ENCODE measurements at regions not wholly inside any gene's neighbourhood (a gene's known extent, or its start where the extent isn't known, plus 50 kb on each side); places are given as distances from the start of the nearest gene placed in this dataset.

- DNase-seq: peak; percentile 1
These were observed 339.2 kb downstream of the DCAF12L2 start for GRCh38 chrX:125826774-125827451.

GRCh38 chrX:125846271-125846670 is 319.8 kb downstream of the DCAF12L2 start:
- DNase-seq: no peak

DNA sequence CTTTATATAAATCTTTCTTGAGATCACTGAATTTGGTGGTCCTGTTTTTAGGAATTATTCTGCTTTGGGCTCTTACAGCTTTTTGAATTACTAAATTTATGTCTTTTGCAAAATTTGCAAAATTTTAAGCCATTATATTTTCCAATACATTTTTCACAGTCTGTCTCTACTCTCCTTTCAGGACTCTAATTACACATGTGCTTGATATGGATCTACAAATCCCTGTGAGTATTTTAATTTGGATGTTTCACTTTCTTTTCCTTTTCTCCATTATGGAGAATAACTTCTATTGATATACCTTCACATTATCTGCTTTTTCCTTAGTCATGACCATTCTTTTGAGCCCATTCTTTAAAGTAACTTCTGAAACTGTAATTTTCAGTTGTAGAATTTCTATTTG is 315.4 kb downstream of the DCAF12L2 start:
- no peak for DNase-seq

- no peak for DNase-seq
These were observed 282.9 kb downstream of the DCAF12L2 start for GRCh38 chrX:125883169-125883568.

DNA sequence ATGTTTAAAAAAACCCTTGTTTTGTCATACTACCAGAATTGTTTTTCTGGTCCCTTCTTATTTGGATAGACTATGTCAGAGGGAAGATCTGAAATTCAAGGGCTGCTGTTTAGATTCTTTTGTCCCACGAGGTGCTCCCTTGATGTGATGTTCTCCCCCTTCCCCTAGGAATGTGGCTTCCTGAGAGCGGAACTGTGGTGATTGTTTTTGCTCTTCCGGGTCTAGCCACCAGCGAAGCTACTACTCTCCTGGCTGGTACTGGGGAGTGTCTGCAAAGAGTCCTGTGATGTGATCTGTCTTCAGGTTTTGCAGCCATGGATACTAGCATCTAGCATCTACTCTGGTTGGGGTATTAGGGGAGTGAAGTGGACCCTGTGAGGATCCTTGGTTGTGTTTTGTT is 271.1 kb downstream of the DCAF12L2 start:
- no peak for DNase-seq

DNA sequence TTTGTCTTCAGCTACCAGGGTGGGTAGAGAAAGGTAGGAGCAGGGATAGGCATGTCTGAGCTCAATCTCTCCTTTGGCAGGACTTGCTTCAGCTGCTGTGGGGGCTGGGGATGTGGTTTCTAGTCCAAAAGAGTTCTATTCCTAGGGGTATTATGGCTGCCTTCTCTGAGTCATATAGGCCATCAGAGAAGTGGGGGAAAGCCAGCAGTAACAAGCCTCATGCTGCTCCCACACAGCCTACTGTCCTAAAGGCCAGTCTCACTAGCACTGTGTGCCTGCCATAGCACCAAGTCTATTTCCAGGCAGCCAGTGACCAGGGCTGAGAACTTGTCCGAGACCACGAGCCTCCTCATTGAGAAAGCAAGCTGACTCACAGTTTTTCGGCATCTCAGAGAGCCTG is 270.6 kb downstream of the DCAF12L2 start:
- DNase-seq: no peak

DNA sequence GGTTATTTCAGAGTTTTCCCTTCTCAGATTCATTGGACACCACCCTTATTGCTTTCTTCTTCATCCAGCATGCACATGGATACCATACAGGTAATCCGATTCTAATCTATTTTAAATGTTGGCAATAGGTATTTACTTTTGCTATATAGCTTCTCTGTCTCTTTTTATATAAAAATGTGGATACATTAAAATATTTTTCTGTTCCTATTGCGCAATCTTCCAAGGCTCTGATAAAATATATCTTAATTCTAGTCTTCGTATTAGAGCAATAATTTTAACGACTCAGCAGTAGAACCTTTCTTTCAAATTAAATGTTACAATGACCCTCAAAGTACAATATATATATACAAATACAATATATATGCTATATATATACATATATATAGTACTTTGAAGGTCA is 239.8 kb downstream of the DCAF12L2 start:
- no peak for DNase-seq

GRCh38 chrX:125940985-125941384 is 225.1 kb downstream of the DCAF12L2 start:
- DNase-seq: no peak

DNA sequence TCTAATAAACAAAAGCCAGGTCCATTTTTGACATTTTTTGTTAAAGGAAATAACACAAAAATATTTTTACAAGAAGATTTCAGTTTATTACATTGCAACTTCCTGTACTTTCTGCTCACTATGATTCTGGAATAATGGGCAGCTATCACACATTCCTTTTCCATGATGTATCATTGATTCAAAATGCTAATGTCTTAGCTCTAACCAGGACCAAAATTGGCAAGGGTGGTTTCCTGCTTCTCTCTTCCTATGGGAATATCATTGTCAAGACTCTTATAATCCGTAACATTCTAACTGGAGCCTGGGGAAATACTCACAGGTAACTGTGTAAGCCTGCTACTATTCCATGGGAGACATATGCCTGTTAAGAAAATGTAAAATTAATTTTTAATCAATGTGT is 218.6 kb downstream of the DCAF12L2 start:
- DNase-seq: no peak

- no peak for DNase-seq
These were observed 213.1 kb downstream of the DCAF12L2 start for GRCh38 chrX:125952973-125953372.

DNA sequence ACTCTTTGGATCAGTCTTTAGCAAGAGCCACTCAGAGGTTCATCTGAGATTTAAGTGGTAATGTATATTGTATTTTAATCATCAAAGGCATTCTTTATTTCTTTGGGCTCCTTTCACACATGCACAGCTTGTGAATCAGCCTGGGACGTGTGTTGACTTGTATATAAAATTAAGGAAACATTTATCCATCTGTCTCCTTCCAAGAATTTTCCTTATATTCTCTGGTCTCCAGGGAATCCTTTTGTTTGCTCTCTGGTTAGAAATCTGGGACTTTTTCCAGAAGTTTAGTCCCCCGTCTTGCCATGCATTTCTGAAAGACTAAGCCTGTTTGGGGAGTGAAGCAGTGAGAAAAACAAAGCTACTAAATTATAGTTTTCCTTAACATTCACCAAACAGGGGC is 212.3 kb downstream of the DCAF12L2 start:
- DNase-seq: peak; percentile 83

GRCh38 chrX:125954236-125954635 is 211.9 kb downstream of the DCAF12L2 start:
- DNase-seq: peak; percentile 76

GRCh38 chrX:125977851-125978250 is 188.2 kb downstream of the DCAF12L2 start:
- no peak for DNase-seq

- DNase-seq: peak; percentile 6
These were observed 167.7 kb downstream of the DCAF12L2 start for GRCh38 chrX:125998432-125998831.

GRCh38 chrX:126027229-126027628 is 138.9 kb downstream of the DCAF12L2 start:
- no peak for DNase-seq

DNA sequence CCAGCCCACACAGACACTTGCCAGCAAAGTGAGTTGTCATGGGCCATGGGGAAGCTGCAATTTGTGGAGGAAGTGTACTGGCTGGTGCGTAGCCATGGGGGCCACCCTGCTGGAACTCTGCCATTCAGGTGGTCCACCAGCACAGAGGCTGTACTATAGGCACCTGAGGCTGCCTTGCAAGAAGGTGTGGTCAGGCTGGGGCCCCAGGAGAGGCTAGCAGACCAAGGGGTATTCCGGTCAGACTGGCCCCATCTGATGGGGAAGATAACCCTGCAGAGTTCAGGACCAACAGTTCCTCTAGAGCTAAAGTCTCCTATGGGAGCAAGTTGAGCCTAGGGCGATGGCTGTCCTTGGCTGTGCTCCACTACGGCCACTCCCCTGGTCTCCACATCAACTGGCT is 136.1 kb downstream of the DCAF12L2 start:
- no peak for DNase-seq

DNA sequence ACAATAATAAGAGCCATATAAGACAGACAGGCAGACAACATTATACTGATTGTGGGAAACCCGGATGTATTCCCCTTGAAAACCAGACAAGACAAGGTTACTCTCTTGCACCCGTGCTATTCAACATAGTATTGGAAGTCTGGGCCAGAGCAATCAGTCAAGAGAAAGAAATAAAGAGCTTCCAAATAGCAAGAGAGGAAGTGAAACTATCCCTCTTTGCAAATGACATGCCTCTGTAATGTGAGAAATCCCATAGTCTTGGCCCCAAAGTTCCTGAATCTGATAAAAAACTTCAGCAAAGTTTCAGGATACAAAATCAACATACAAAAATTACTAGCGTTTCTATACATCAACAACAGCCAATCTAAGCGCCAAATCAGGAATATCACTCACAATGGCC is 102.1 kb downstream of the DCAF12L2 start:
- DNase-seq: no peak

DNA sequence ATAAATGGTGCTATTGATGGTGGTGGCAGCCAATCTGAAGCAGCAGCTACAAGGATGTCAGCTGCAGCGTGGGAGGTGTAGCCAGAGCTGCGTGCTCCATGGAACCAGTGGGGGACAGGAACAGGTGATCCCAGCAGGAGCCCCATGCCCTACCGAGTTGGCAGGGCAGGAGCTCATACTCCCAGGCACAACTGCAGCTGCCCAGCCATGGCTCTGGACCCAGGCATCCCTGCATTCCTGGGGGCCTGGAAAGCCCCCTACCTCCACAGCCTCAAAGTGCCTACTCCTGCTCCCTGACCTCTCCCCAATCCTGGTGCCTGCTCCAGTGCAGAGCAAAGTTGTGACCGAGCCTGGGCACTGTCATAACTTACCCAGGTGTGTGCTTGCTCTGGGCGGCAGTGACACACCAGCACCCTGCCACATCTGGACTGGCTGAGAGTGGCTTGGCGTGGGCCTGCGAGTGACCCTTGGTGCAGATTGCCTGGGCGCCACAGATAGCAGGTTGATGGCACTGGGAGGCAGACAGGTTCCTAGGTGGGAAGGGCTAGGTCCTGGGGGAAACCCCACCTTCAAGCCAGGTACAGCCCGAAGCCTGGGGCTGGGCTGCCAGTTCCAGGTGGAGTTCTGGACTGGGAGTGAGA is 101.1 kb downstream of the DCAF12L2 start:
- DNase-seq: no peak

GRCh38 chrX:126065901-126066660 is 100.0 kb downstream of the DCAF12L2 start:
- no peak for DNase-seq

Data from NCI-H2171 treated with DMSO at 0.1 percent for 48 hours (cell line).